ENCODE measurements at regions not wholly inside any gene's neighbourhood (a gene's known extent, or its start where the extent isn't known, plus 50 kb on each side); places are given as distances from the start of the nearest gene placed in this dataset.

- in situ Hi-C loops (cut with HindIII; ENCODE audit: low sequenced_read_pairs), result no loop called here
Observed at GRCh38 chr3:29186982-29187725, 93.7 kb upstream of the RBMS3 start.

GRCh38 chr3:29189328-29189727 is 91.5 kb upstream of the RBMS3 start:
- TF ChIP-seq, protein P1, sequence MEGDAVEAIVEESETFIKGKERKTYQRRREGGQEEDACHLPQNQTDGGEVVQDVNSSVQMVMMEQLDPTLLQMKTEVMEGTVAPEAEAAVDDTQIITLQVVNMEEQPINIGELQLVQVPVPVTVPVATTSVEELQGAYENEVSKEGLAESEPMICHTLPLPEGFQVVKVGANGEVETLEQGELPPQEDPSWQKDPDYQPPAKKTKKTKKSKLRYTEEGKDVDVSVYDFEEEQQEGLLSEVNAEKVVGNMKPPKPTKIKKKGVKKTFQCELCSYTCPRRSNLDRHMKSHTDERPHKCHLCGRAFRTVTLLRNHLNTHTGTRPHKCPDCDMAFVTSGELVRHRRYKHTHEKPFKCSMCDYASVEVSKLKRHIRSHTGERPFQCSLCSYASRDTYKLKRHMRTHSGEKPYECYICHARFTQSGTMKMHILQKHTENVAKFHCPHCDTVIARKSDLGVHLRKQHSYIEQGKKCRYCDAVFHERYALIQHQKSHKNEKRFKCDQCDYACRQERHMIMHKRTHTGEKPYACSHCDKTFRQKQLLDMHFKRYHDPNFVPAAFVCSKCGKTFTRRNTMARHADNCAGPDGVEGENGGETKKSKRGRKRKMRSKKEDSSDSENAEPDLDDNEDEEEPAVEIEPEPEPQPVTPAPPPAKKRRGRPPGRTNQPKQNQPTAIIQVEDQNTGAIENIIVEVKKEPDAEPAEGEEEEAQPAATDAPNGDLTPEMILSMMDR (IDR thresholded peaks at IDR 0.05; ENCODE audit: low read depth, low read length), result no peak
- in situ Hi-C loops (cut with HindIII; ENCODE audit: low sequenced_read_pairs), result no loop called here
- no peak for DNase-seq (ENCODE audit: low read depth, low spot score)
- no peak overlapping the region for H3K4me3 ChIP-seq (ENCODE audit: low read depth, low read length)

More at GRCh38 chr3:29186982-29187725, 93.7 kb upstream of the RBMS3 start:
- H3K4me3 ChIP-seq (ENCODE audit: low read depth, low read length), result no peak overlapping the region
- DNase-seq (ENCODE audit: low read depth, low spot score), result peak; percentile 91
- TF ChIP-seq, protein P1 (IDR thresholded peaks at IDR 0.05; ENCODE audit: low read depth, low read length), result no peak

- in situ Hi-C loops (cut with HindIII; ENCODE audit: low sequenced_read_pairs), result no loop called here
- no peak overlapping the region for H3K4me3 ChIP-seq (ENCODE audit: low read depth, low read length)
- no peak for DNase-seq (ENCODE audit: low read depth, low spot score)
- TF ChIP-seq, protein P1 (IDR thresholded peaks at IDR 0.05; ENCODE audit: low read depth, low read length), result no peak
Observed at GRCh38 chr3:29194139-29194538, 86.7 kb upstream of the RBMS3 start.

- DNase-seq (ENCODE audit: low read depth, low spot score), result no peak
- in situ Hi-C loops (cut with HindIII; ENCODE audit: low sequenced_read_pairs), result no loop called here
- TF ChIP-seq, protein P1 (IDR thresholded peaks at IDR 0.05; ENCODE audit: low read depth, low read length), result no peak
- no peak overlapping the region for H3K4me3 ChIP-seq (ENCODE audit: low read depth, low read length)
Observed at GRCh38 chr3:29195056-29195455, 85.8 kb upstream of the RBMS3 start.

- DNase-seq (ENCODE audit: low read depth, low spot score), result peak; percentile 20
- TF ChIP-seq, protein P1 (IDR thresholded peaks at IDR 0.05; ENCODE audit: low read depth, low read length), result no peak
- no peak overlapping the region for H3K4me3 ChIP-seq (ENCODE audit: low read depth, low read length)
- in situ Hi-C loops (cut with HindIII; ENCODE audit: low sequenced_read_pairs), result no loop called here
Observed at GRCh38 chr3:29201604-29202003, 79.3 kb upstream of the RBMS3 start.

DNA sequence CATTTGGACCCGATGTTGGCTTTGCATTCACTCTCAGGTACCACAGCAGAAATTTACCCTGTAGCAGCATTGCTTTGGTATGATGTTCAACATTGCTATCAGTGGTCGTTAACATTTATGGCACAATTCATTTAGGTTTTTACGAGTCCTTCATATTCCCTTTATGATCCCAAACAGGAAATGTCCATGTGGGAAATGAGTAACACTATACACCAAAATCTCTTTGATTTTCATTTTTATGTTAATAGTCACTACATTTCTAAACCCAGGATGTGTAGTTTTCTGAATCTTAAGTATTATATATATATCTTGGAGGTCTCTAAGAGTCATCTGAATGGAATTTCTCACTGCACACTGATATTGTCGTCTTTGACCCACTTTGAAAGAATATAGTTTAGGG is 78.5 kb upstream of the RBMS3 start:
- no peak overlapping the region for H3K4me3 ChIP-seq (ENCODE audit: low read depth, low read length)
- peak; percentile 51 for DNase-seq (ENCODE audit: low read depth, low spot score)
- TF ChIP-seq, protein P1 (IDR thresholded peaks at IDR 0.05; ENCODE audit: low read depth, low read length), result no peak
- in situ Hi-C loops (cut with HindIII; ENCODE audit: low sequenced_read_pairs), result no loop called here

Measured in astrocyte of the spinal cord (primary cell).